Stimulated activated naive CD8-positive, alpha-beta T cell treated with anti-CD3 and anti-CD28 coated beads, Interleukin-15, Interleukin-2, amounts not matched to agents 100 U/mL and 50 U/mL, for 24 hours (primary cell): ENCODE measurements at regions not wholly inside any gene's neighbourhood (a gene's known extent, or its start where the extent isn't known, plus 50 kb on each side); places are given as distances from the start of the nearest gene placed in this dataset.
"Not testable (repeated sequence)": the region's sequence is repeated elsewhere in the genome, so short reads cannot be mapped to it uniquely, and the experiment has no call there.

Source experiments
- ATAC-seq: fragments of 150-1000 bp; cut with Tn5 transposase; one replicate; pipeline ENCODE4 v1.10.0; 2021
- DNase-seq: peaks from one replicate; pipeline ENCODE4 v3.0.0; 2021

DNA sequence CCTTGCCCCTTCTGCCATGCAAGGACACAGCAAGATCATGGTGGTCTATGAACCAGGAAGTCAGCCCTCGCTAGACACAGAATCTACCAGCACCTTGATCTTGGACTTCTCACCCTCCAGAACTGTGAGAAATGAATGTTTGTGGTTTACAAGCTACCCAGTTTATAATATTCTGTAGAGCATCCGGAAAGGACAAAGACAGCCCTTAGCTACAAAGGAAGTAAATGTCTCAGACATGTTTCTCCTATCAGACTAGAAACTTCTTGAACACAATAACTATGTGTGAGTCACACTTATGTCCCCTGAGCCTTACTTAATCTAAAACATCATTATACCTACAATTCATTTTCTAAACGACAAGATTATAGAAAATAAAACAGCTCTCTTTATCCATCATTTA is 176.7 kb downstream of the KLHL28 start:
- DNase-seq (no peak), ATAC-seq (no peak)

GRCh38 chr14:44783901-44784300 is 177.8 kb downstream of the KLHL28 start:
- DNase-seq (no peak), ATAC-seq (no peak)

DNA sequence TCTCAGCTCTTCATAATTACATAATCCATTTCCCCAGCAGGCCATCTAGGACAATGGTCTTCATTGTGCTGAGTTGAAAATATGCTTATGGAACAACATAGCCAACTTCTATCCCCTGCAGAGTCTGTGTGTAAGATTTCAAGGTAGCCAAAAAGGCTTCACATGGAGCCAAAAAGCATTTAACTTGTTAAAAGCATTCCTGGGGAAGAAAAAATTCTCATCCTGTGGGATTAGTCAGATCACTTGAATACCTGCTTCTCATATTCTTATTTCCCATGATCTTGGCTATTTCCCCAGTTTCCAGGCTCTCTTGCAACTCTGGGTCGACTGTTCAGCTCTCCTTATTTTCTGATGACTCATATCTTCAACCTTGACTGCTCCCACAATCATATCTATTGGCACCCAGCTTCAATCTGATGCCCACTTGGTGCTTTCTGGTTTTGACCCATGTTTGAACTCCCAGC is 178.9 kb downstream of the KLHL28 start:
- ATAC-seq: no peak
- no peak for DNase-seq

DNA sequence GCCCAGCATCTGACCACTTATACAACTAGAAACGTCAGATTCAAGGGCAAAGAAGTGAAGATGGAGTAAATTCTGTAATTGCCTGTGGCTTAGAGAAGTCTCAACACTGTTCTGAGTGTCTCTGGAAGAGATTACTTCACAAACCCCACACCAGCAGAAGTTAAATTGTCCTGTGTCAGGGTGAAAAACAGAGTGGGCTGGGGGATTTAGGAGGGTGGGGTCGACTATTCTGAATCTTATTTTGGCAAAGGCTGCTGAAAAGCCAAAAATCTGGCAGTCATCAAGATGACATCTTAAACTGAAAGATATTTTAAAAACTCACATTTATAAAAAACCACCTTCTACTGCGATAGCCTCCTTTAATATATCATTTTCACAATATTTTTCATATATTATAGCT is 180.8 kb downstream of the KLHL28 start:
- no peak for DNase-seq
- ATAC-seq: no peak

DNA sequence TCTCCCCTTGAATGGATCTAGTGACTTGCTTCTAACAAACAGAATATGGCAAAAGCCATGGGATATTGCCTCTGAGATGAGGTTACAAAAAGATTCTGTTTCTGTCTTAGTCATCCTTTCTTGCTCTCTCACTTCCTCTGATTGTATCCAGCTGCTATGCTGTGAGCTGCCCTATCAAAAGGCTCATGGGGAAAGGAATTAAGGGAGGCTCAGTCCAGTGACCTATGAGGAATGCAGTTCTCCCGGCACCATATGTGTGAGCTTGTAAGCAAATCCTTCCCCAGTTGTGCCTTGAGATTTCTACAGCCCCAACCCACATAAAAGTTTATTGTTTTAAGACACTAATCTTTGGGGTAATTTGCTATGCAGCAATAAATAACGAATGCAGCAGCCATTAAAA is 183.1 kb downstream of the KLHL28 start:
- ATAC-seq: peak; percentile 40
- DNase-seq: no peak

DNA sequence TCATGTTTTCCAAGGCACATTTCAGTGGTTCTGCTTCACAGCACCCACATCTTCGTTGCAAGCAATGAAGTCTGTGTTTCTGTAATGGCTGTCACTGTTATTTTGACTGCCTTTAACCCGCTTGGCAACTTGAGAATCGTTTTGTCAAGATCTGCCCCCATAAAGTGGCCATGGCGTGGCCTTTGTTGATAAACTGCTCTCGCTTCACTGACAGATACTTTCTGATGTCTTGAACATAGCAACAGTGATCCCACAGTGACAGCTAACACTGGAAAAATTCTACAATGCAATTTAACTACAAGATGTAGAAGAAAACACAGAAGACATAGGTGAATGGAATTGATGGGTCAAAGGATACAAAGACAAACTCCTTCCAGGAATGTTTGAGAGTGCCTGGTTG is 184.2 kb downstream of the KLHL28 start:
- no peak for DNase-seq
- no peak for ATAC-seq

- ATAC-seq: no peak
These were observed 186.5 kb downstream of the KLHL28 start for GRCh38 chr14:44775248-44775647.

GRCh38 chr14:44774396-44774795 is 187.4 kb downstream of the KLHL28 start:
- ATAC-seq (no peak), DNase-seq (no peak)

More at GRCh38 chr14:44775248-44775647, 186.5 kb downstream of the KLHL28 start:
- no peak for DNase-seq

DNA sequence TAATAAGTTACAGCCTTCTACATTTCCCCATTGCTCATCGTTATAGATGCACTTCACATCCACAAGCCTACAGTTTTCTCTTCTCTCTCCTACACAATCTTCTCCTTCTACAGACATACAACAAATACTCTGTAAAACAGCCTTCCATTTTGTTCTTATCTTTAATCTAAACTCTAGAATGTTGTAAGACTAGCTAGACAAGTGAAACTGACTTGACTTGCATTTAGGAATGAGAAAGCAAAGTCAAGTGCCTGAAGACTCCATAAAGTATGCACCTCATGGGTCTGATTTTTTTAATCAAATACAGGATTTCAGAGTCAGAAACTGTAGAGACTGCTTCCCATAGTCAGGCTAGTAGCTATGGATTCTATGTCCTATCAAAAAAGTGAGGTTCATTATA is 190.3 kb downstream of the KLHL28 start:
- DNase-seq: no peak

DNA sequence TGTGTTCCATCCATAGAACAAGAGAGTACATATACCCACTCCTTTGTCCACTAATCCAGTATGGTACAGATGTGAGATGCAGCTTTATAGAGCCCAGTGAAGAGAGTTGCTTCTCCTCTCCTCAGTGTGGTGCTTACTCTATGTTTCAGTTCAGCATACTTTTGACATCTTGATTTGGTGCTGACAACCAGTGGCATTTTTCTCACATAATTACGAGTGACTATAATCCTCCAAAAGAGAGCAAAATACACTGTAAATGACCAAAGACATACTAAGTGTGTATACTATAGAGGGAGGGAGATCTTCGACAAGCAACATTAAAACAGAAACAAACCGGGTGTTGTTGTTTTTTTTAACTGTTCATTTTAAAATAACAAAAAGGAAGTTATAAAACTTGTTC is 191.5 kb downstream of the KLHL28 start:
- DNase-seq (no peak), ATAC-seq (no peak)

More for the DNA sequence above, 190.3 kb downstream of the KLHL28 start:
- ATAC-seq: no peak

DNA sequence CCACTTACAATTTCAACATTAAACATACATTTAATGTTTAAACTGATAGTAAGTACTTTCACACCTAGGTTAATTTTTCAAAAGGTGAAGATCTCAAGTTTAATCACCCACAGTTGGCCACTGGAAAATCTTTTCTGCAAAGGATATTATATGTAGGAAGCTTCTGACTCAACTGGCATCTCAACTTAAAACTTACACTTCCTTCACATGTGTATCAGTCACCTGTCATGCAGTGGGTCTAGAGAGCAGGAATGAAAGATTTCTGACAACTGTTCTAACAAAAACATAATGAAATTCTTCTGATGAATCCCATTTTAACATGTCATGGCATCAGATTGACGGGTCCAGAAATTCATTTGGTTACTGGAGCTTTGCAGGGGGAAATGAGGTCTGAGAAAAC is 192.8 kb downstream of the KLHL28 start:
- peak; percentile 92 for ATAC-seq
- DNase-seq: no peak

DNA sequence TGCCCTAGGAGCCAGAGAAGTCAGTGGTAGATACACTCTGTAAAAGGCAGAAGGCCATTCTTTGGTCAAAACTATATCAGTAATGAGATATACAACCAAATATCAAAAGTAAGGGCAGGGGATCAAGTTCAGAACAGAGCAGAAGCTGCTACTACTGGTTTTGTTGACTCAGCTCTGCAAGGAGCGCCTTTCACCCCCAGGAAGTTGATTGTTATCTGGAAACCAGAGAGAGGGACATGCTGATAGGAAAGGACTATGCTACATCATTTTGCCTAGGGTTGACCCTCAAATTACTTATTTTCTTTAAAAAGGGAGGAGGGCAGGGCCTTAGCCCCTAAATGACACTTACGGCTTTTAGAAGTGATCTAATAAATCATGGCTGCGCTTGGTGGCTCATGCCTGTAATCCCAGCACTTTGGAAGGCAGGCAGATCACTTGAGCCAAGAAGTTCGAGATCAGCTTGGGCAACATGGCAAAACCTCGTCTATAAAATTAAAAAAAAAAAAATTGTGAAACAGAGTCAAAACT is 194.0 kb downstream of the KLHL28 start:
- ATAC-seq (no peak), DNase-seq (no peak)

DNA sequence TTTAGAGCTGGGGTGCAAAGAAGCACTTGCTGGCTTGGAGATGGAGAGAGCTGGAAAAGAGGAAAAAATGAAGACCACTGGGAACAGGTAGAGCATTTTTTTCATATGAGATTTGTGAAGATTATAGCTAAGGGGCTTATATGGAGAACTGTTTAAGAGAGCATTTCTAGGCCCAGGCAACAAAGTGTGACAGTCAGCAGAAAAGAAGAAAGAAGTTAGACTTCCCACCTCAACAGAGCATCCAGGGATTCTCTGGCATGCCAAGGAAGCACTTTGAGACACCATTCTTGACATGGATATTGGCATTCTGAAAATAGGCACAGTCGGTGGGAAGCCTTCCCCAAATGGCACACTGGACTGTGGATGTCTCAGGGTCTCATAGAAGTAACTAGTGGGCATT is 195.5 kb downstream of the KLHL28 start:
- DNase-seq (no peak), ATAC-seq (no peak)

DNA sequence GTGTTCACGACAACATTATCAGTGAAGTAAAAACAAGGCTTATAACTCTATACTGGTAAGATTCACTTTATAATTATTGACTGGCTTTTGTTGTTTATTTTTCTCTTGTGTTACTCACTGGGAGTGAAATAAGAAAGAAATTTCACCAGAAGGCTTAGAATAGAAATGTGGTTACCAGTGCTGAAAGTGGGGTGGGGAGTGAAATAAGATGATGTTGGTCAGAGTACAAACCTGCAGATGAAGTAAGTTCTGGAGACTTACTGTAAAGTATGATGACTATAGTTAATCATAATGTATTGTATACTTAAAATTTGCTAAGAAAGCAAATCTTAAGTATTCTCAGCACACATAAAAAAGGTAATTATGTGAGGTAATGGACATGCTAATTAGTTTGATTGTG is 198.4 kb downstream of the KLHL28 start:
- ATAC-seq: no peak
- no peak for DNase-seq

- no peak for DNase-seq
- ATAC-seq: no peak
These were observed 202.5 kb downstream of the KLHL28 start for GRCh38 chr14:44759277-44759676.

GRCh38 chr14:44756554-44756953 is 205.2 kb downstream of the KLHL28 start:
- ATAC-seq (no peak), DNase-seq (no peak)

GRCh38 chr14:44745371-44745770 is 216.4 kb downstream of the KLHL28 start:
- ATAC-seq (no peak), DNase-seq (no peak)

GRCh38 chr14:44742202-44742601 is 219.5 kb downstream of the KLHL28 start:
- ATAC-seq (no peak), DNase-seq (no peak)

- no peak for ATAC-seq
- no peak for DNase-seq
These were observed 220.3 kb downstream of the KLHL28 start for GRCh38 chr14:44741431-44741830.

DNA sequence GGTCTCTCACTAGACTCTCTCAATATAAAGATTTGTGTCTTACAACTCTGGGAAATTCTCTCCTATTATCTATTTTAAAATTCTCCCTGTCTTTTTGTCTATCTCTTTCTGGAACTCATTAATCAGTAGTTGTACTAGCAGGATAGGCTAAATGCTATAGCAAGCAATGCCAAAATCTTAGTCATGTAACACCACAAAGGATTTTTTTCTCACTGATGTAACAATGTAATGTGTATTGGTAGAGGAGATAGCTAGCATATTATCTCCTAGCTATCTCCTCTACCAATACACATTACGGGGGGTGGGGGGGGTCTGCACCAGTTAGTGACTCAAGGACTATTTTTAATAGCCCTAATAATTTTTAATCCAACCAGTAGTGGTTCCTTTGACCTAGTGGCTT is 225.4 kb downstream of the KLHL28 start:
- DNase-seq (no peak), ATAC-seq (no peak)

- DNase-seq (no peak), ATAC-seq (no peak)
These were observed 225.1 kb upstream of the FSCB start for GRCh38 chr14:44732144-44732543.

DNA sequence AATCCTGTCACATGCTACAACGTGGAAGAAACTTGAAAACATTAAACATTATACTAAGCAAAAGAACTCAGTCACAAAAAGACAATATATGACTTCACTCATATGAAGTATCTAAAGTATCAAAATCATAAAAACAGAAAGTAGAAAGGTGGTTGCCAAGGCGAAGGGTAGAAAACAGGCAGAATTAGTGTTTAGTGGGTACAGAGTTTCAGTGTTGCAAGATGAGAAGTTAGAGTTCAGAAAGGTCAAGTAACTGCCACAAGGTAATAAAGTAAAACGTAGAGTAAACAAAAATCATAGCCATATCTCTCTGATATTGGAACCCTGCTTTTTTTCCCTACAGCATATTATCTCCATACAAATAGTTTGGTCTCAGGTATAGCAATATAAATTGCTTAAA is 223.8 kb upstream of the FSCB start:
- ATAC-seq: no peak

DNA sequence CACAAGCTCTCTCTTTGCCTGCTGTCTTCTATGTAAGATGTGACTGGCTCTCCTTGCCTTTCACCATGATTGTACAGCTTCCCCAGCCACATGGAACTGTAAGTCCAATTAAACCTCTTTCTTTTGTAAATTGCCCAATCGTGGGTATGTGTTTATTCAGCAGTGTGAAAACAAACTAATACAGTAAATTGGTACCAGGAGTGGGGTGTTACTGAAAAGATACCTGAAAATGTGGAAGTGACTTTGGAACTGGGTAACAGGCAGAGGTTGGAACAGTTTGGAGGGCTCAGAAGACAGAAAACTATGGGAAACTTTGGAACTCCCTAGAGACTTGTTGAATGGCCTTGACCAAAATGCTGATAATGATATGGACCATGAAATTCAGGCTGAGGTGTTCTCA is 214.3 kb upstream of the FSCB start:
- ATAC-seq, DNase-seq: not testable (repeated sequence)

More for the DNA sequence above, 223.8 kb upstream of the FSCB start:
- no peak for DNase-seq

- DNase-seq: no peak
- no peak for ATAC-seq
These were observed 213.6 kb upstream of the FSCB start for GRCh38 chr14:44720707-44721106.
